ENCODE measurements at regions not wholly inside any gene's neighbourhood (a gene's known extent, or its start where the extent isn't known, plus 50 kb on each side); places are given as distances from the start of the nearest gene placed in this dataset.

GRCh38 chr1:201653883-201654282 lies 115.0 kb downstream of the NAV1 start:
- no peaks in the 10 kb centered on the region for H4K20me1 ChIP-seq (ENCODE audit: insufficient read depth, low read length)
- no peaks in the 10 kb centered on the region for H3K9me3 ChIP-seq (replicated peaks in 1 of 2; ENCODE audit: control insufficient read depth in 1 of 2, insufficient read depth in 1 of 2, low read length in 2 of 2)
- no peak overlapping the region for H3K27ac ChIP-seq (ENCODE audit: low read depth in 1 of 2, low read length in 2 of 2)
- H3K36me3 ChIP-seq (replicated peaks in 1 of 2; ENCODE audit: control insufficient read depth in 1 of 2, insufficient read depth in 2 of 2, low read length in 2 of 2) = no peaks in the 10 kb centered on the region
- peaks cover 1 to 20% of the 10 kb centered on the region in 2 donors for H3K27me3 ChIP-seq (ENCODE audit: control insufficient read depth in 2 of 2, insufficient read depth in 2 of 2, low read length in 2 of 2)
- Mint-ChIP-seq H3K4me1 (peaks cover 16% of the 10 kb centered on the region), H3K27me3 (ENCODE audit: low read depth in 3 of 3) (peaks cover 15 to 24% (median 22%) of the 10 kb centered on the region in 3 donors), H3K36me3 (peaks cover 2 to 4% of the 10 kb centered on the region in 2 donors), H3K9me3 (no peaks in the 10 kb centered on the region), H3K27ac (no peak overlapping the region), H3K4me3 (no peak overlapping the region)
- WGBS (ENCODE audit: insufficient coverage) = 100% methylated on average over 2 of the region's 2 CpGs
- H3K4me2 ChIP-seq (replicated peaks; ENCODE audit: extremely low read depth, low read length, poor library complexity, severe bottlenecking) = no peak overlapping the region
- TF ChIP-seq CTCF (IDR thresholded peaks at IDR 0.05) = no peak
- peaks cover 16 to 19% of the 10 kb centered on the region in 2 donors for H3K4me1 ChIP-seq (ENCODE audit: control insufficient read depth in 1 of 2, insufficient read depth in 2 of 2, low read length in 2 of 2)
- DNase-seq = no peak
- intact Hi-C loops (cut with micrococcal nuclease) = no loop called here
- no peaks in the 10 kb centered on the region for H3K79me2 ChIP-seq (ENCODE audit: insufficient read depth, low read length)
- H2AFZ ChIP-seq (ENCODE audit: insufficient read depth, low read depth, low read length, poor library complexity, severe bottlenecking) = no peak overlapping the region
- no peak overlapping the region for H3K9ac ChIP-seq (ENCODE audit: insufficient read depth, low read length, poor library complexity, severe bottlenecking)
- H3K4me3 ChIP-seq (replicated peaks in 1 of 3; ENCODE audit: low read depth in 2 of 3, low read length in 3 of 3) = no peak overlapping the region

GRCh38 chr1:201655243-201655642 lies 116.3 kb downstream of the NAV1 start:
- peaks cover 0 to 6% of the 10 kb centered on the region in 2 donors for H3K27me3 ChIP-seq (ENCODE audit: control insufficient read depth in 2 of 2, insufficient read depth in 2 of 2, low read length in 2 of 2)
- Mint-ChIP-seq H3K4me1 (peaks cover 8% of the 10 kb centered on the region), H3K27ac (no peak overlapping the region), H3K27me3 (ENCODE audit: low read depth in 3 of 3) (peaks cover 8 to 15% (median 9%) of the 10 kb centered on the region in 3 donors), H3K36me3 (peaks cover 2 to 4% of the 10 kb centered on the region in 2 donors), H3K9me3 (no peaks in the 10 kb centered on the region), H3K4me3 (no peak overlapping the region)
- no peak overlapping the region for H3K9ac ChIP-seq (ENCODE audit: insufficient read depth, low read length, poor library complexity, severe bottlenecking)
- H2AFZ ChIP-seq (ENCODE audit: insufficient read depth, low read depth, low read length, poor library complexity, severe bottlenecking) = no peak overlapping the region
- no peaks in the 10 kb centered on the region for H4K20me1 ChIP-seq (ENCODE audit: insufficient read depth, low read length)
- peaks cover 5 to 6% of the 10 kb centered on the region in 2 donors for H3K4me1 ChIP-seq (ENCODE audit: control insufficient read depth in 1 of 2, insufficient read depth in 2 of 2, low read length in 2 of 2)
- H3K4me3 ChIP-seq (replicated peaks in 1 of 3; ENCODE audit: low read depth in 2 of 3, low read length in 3 of 3) = no peak overlapping the region
- DNase-seq = no peak
- no peaks in the 10 kb centered on the region for H3K36me3 ChIP-seq (replicated peaks in 1 of 2; ENCODE audit: control insufficient read depth in 1 of 2, insufficient read depth in 2 of 2, low read length in 2 of 2)
- no peak overlapping the region for H3K27ac ChIP-seq (ENCODE audit: low read depth in 1 of 2, low read length in 2 of 2)
- H3K79me2 ChIP-seq (ENCODE audit: insufficient read depth, low read length) = no peaks in the 10 kb centered on the region
- TF ChIP-seq CTCF (IDR thresholded peaks at IDR 0.05) = no peak
- intact Hi-C loops (cut with micrococcal nuclease) = no loop called here
- WGBS (ENCODE audit: insufficient coverage) = no CpG with 5 or more reads among the region's 6 CpGs
- H3K9me3 ChIP-seq (replicated peaks in 1 of 2; ENCODE audit: control insufficient read depth in 1 of 2, insufficient read depth in 1 of 2, low read length in 2 of 2) = no peaks in the 10 kb centered on the region
- H3K4me2 ChIP-seq (replicated peaks; ENCODE audit: extremely low read depth, low read length, poor library complexity, severe bottlenecking) = no peak overlapping the region

Data from CD14-positive monocyte (primary cell).